Activated T-helper 2 cell treated with anti-CD3 and anti-CD28 coated beads, Interferon-gamma antibody, Interleukin-2, Interleukin-4, amounts not matched to agents 10 μg/mL and 5 μg/mL and 100 μg/mL, durations not matched to agents 14 hours and 24 hours and 36 hours (primary cell): ENCODE measurements at regions not wholly inside any gene's neighbourhood (a gene's known extent, or its start where the extent isn't known, plus 50 kb on each side); places are given as distances from the start of the nearest gene placed in this dataset.

Source experiments
- DNase-seq: peaks from one replicate; pipeline ENCODE4 v3.0.0; 2021; ENCODE audit warnings: low spot score
- H3K27ac Mint-ChIP-seq: one replicate; pipeline ENCODE4 v1.8.0; 2021; ENCODE audit warnings: mixed read lengths
- H3K27me3 Mint-ChIP-seq: one replicate; pipeline ENCODE4 v1.8.0; 2021; ENCODE audit warnings: low read depth, mixed read lengths
- H3K36me3 Mint-ChIP-seq: one replicate; pipeline ENCODE4 v1.8.0; 2021; ENCODE audit warnings: low read depth, mixed read lengths
- H3K4me1 Mint-ChIP-seq: one replicate; pipeline ENCODE4 v1.8.0; 2021; ENCODE audit warnings: low read depth, mixed read lengths
- H3K4me3 Mint-ChIP-seq: one replicate; pipeline ENCODE4 v1.8.0; 2021; ENCODE audit warnings: low read depth, mild to moderate bottlenecking, moderate library complexity, mixed read lengths
- H3K9me3 Mint-ChIP-seq: one replicate; pipeline ENCODE4 v1.8.0; 2021; ENCODE audit warnings: mixed read lengths
- intact Hi-C: fragments of 100-400 bp; cut with micrococcal nuclease; formaldehyde crosslinking; loops from one replicate; pipeline ENCODE4 v1.15.1; 2023

DNA sequence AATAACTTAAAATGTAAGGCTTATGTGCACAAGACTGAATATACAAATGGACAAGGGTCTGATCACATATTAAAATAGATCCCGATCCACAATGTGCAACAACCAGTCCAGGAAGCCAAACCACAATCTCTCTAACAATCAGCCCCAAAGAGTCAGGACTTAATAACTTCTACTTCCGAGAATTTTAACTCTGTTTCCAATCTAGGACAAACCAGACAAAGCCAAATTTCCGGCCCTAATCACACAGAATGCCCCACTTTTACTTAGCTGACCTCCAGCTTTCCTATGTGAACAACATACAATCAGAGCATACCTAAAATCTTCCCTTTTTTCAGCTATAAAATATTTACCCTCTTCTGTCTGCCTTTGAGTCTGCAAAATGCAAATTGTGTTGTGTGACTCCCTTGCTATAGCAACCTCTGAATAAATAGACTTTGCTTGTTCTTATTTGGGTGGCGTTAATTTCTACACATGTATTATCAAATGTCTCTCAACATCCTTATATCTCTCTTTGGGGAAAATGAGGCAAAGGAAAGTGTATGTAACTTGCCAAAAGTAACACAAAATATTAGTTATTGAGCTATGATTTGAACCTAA lies 381.9 kb upstream of the MC4R start:
- Mint-ChIP-seq H3K27ac (no peak overlapping the region), H3K4me3 (no peak overlapping the region), H3K4me1 (no peaks in the 10 kb centered on the region), H3K9me3 (peaks cover 6% of the 10 kb centered on the region), H3K27me3 (no peaks in the 10 kb centered on the region), H3K36me3 (no peaks in the 10 kb centered on the region)
- intact Hi-C loops = no loop called here
- DNase-seq = no peak

- no peaks in the 10 kb centered on the region for H3K27me3 Mint-ChIP-seq
- DNase-seq = no peak
- no peak overlapping the region for H3K4me3 Mint-ChIP-seq
- intact Hi-C loops = no loop called here
- no peak overlapping the region for H3K27ac Mint-ChIP-seq
- no peaks in the 10 kb centered on the region for H3K4me1 Mint-ChIP-seq
- no peaks in the 10 kb centered on the region for H3K36me3 Mint-ChIP-seq
- peaks cover 6% of the 10 kb centered on the region for H3K9me3 Mint-ChIP-seq
These were observed 382.6 kb upstream of the MC4R start for GRCh38 chr18:60755134-60755533.

DNA sequence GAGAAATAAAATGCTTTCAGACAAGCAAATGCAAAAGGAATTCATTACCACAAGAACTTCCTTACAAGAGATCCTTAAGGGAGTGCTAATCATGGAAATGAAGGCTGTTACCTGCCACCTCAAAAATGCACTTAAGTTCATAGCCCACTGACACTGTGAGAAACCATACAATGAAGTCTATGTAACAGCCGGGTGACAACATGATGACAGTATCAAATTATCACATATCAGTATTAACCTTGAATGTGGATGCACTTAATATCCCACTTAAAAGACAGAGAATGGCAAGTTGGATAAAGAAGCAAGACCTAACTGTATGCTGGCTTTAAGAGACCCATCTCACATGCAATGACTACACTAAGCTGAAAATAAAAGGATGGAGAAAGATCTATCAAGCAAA lies 403.4 kb upstream of the MC4R start:
- H3K4me1 Mint-ChIP-seq = no peaks in the 10 kb centered on the region
- H3K27me3 Mint-ChIP-seq = no peaks in the 10 kb centered on the region
- H3K9me3 Mint-ChIP-seq = peaks cover 16% of the 10 kb centered on the region
- H3K36me3 Mint-ChIP-seq = no peaks in the 10 kb centered on the region
- no peak overlapping the region for H3K27ac Mint-ChIP-seq
- DNase-seq = no peak
- no peak overlapping the region for H3K4me3 Mint-ChIP-seq
- intact Hi-C loops = no loop called here

DNA sequence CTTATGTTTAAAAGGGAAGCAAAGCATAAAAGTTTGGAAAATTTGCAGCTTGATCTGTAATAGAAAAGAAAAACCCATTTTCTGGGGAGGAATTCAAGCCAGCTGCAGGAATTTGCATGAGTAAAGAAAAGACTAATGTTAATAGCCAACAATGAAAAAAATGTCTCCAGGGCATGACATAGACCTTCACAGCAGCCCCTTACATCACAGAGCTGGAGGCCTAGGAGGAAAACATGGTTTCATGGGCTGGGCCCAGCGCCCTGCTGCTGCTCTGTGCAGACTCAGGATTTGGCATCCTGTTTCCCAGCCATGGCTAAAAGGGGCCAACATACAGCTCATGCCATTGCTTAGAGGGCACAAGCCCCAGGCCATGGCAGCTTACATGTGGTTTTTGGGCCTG lies 411.6 kb upstream of the MC4R start:
- Mint-ChIP-seq H3K27ac (no peak overlapping the region), H3K4me3 (no peak overlapping the region), H3K36me3 (no peaks in the 10 kb centered on the region), H3K4me1 (no peaks in the 10 kb centered on the region), H3K9me3 (peaks cover 14% of the 10 kb centered on the region), H3K27me3 (no peaks in the 10 kb centered on the region)
- intact Hi-C loops = no loop called here
- DNase-seq = no peak

GRCh38 chr18:60794802-60795201 lies 422.2 kb upstream of the MC4R start:
- no peak for DNase-seq
- intact Hi-C loops = no loop called here
- Mint-ChIP-seq H3K27ac (no peak overlapping the region), H3K9me3 (peaks cover 30% of the 10 kb centered on the region), H3K4me3 (no peak overlapping the region), H3K27me3 (no peaks in the 10 kb centered on the region), H3K4me1 (no peaks in the 10 kb centered on the region), H3K36me3 (no peaks in the 10 kb centered on the region)

GRCh38 chr18:60804415-60804814 lies 431.8 kb upstream of the MC4R start:
- Mint-ChIP-seq H3K27ac (no peak overlapping the region), H3K27me3 (no peaks in the 10 kb centered on the region), H3K9me3 (peaks cover 15% of the 10 kb centered on the region), H3K4me1 (no peaks in the 10 kb centered on the region), H3K4me3 (no peak overlapping the region), H3K36me3 (no peaks in the 10 kb centered on the region)
- intact Hi-C loops = no loop called here
- no peak for DNase-seq

DNA sequence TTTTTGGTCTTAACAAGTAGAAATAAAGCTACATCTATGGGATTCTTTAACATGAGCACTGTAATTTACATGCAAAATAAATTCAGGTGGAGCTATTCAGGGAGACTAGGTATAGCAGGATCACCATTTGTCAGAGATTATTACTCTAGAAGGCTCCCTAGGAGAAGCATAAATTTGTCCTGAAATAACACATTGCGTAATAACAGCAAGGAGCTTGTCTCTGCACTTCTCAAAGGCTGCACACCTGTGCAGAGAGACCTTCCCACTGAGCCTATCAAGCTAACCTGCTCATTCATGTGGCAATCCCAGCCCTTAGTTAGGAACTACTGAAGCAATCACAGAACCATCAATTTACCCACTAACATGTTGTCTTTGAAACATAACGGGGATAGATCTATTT lies 437.4 kb upstream of the MC4R start:
- Mint-ChIP-seq H3K36me3 (no peaks in the 10 kb centered on the region), H3K4me3 (no peak overlapping the region), H3K4me1 (no peaks in the 10 kb centered on the region), H3K9me3 (no peaks in the 10 kb centered on the region), H3K27me3 (no peaks in the 10 kb centered on the region), H3K27ac (no peak overlapping the region)
- DNase-seq = no peak
- intact Hi-C loops = no loop called here

- Mint-ChIP-seq H3K27ac (no peak overlapping the region), H3K36me3 (no peaks in the 10 kb centered on the region), H3K9me3 (peaks cover 7% of the 10 kb centered on the region), H3K4me3 (no peak overlapping the region), H3K27me3 (no peaks in the 10 kb centered on the region), H3K4me1 (no peaks in the 10 kb centered on the region)
- intact Hi-C loops = no loop called here
- no peak for DNase-seq
These were observed 440.3 kb upstream of the MC4R start for GRCh38 chr18:60812921-60813320.

GRCh38 chr18:60826346-60826745 lies 453.8 kb upstream of the MC4R start:
- intact Hi-C loops = no loop called here
- H3K4me1 Mint-ChIP-seq = no peaks in the 10 kb centered on the region
- no peak for DNase-seq
- H3K36me3 Mint-ChIP-seq = no peaks in the 10 kb centered on the region
- no peak overlapping the region for H3K4me3 Mint-ChIP-seq
- H3K9me3 Mint-ChIP-seq = peaks cover 18% of the 10 kb centered on the region
- H3K27ac Mint-ChIP-seq = no peak overlapping the region
- H3K27me3 Mint-ChIP-seq = no peaks in the 10 kb centered on the region

GRCh38 chr18:60831971-60832370 lies 459.4 kb upstream of the MC4R start:
- intact Hi-C loops = no loop called here
- no peaks in the 10 kb centered on the region for H3K27me3 Mint-ChIP-seq
- H3K9me3 Mint-ChIP-seq = peaks cover 4% of the 10 kb centered on the region
- H3K4me1 Mint-ChIP-seq = no peaks in the 10 kb centered on the region
- no peak overlapping the region for H3K27ac Mint-ChIP-seq
- H3K36me3 Mint-ChIP-seq = no peaks in the 10 kb centered on the region
- DNase-seq = no peak
- H3K4me3 Mint-ChIP-seq = no peak overlapping the region

- Mint-ChIP-seq H3K36me3 (no peaks in the 10 kb centered on the region), H3K27ac (no peak overlapping the region), H3K4me3 (no peak overlapping the region), H3K9me3 (peaks cover 34% of the 10 kb centered on the region), H3K27me3 (no peaks in the 10 kb centered on the region), H3K4me1 (no peaks in the 10 kb centered on the region)
- intact Hi-C loops = no loop called here
- no peak for DNase-seq
These were observed 466.1 kb upstream of the MC4R start for GRCh38 chr18:60838677-60839076.

DNA sequence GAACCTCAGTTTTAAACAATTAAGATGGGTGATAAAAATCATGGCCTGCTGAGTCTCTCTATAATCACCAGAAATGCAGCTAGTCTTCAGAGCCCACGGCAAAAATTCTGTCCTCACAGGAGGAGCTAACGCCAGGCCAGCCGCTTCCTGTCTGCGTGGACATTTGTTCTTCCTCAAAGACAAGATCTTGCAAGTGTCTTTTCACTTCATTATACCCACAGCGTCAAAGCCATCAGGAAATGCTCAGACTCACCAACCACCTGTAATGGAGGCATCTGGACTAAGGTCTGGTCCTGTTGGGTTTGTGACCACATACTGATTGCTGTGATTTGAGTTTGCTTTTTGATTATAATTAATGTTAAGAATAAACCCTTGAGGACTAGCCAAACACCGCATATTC lies 473.8 kb upstream of the MC4R start:
- Mint-ChIP-seq H3K4me3 (no peak overlapping the region), H3K4me1 (no peaks in the 10 kb centered on the region), H3K27ac (no peak overlapping the region), H3K36me3 (no peaks in the 10 kb centered on the region), H3K27me3 (no peaks in the 10 kb centered on the region), H3K9me3 (peaks cover 37% of the 10 kb centered on the region)
- DNase-seq = no peak
- intact Hi-C loops = no loop called here

DNA sequence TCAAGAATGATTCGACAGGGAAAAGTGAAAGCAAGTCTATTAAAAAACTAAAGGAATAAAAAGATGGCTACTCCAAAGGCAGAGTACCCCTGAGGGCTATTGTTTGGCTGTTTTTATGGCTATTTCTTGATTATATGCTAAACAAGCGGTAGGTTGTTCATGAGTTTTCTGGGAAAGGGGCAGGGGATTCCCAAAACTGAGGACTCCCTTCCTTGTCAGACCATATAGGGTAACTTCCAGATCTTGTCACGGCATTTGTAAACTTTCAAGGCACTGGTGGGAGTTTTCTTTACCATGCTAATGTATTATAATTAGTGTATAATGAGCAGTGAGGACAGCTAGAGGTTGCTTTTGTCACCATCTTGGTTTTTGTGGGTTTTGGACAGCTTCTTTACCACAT lies 474.9 kb upstream of the MC4R start:
- H3K27ac Mint-ChIP-seq = no peak overlapping the region
- no peaks in the 10 kb centered on the region for H3K27me3 Mint-ChIP-seq
- no peak overlapping the region for H3K4me3 Mint-ChIP-seq
- DNase-seq = no peak
- H3K9me3 Mint-ChIP-seq = peaks cover 27% of the 10 kb centered on the region
- intact Hi-C loops = no loop called here
- no peaks in the 10 kb centered on the region for H3K4me1 Mint-ChIP-seq
- no peaks in the 10 kb centered on the region for H3K36me3 Mint-ChIP-seq

DNA sequence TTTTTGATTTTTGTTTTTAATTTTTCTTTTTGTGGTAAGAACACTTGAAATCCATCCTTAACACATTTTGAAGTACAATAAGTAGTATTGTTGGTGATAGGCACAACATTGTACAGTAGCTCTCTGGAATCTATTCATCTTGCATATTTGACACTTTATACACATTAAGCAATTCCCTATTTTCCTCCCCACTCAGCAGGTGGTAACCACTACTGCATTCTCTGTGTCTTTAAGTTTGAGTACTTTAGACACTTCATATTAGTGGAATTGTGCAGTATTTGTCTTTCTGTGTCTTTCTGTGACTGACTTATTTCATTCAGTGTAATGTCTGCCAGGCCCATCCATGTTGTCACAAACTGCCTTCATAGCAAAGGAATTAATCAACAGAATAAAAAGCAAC lies 471.7 kb upstream of the CDH20 start:
- intact Hi-C loops = no loop called here

More for the DNA sequence above, 471.7 kb upstream of the CDH20 start:
- no peaks in the 10 kb centered on the region for H3K4me1 Mint-ChIP-seq
- H3K9me3 Mint-ChIP-seq = peaks cover 9% of the 10 kb centered on the region
- no peaks in the 10 kb centered on the region for H3K36me3 Mint-ChIP-seq
- no peak overlapping the region for H3K4me3 Mint-ChIP-seq
- no peaks in the 10 kb centered on the region for H3K27me3 Mint-ChIP-seq
- no peak overlapping the region for H3K27ac Mint-ChIP-seq
- no peak for DNase-seq
